Endodermal cell (in vitro differentiated cells): ENCODE measurements at regions not wholly inside any gene's neighbourhood (a gene's known extent, or its start where the extent isn't known, plus 50 kb on each side); places are given as distances from the start of the nearest gene placed in this dataset.
A peak's percentile ranks its signal among the peaks of the same experiment; 100 is the strongest.

Experiments used
- DNase-seq: peaks from one replicate; pipeline ENCODE4 v3.0.0-alpha.2; 2017
- H3K27ac ChIP-seq: 2 replicates; pipeline ENCODE4 v1.5.1; 2013; ENCODE audit warnings: mild to moderate bottlenecking, low read depth, low read length, moderate library complexity
- H3K27me3 ChIP-seq: 2 replicates; pipeline ENCODE4 v1.6.1; 2013; ENCODE audit warnings: mild to moderate bottlenecking, low read length, moderate library complexity; ENCODE audit not compliant: insufficient read depth, control insufficient read depth, poor library complexity, severe bottlenecking
- H3K36me3 ChIP-seq: 2 replicates; pipeline ENCODE4 v1.7.0; 2013; ENCODE audit warnings: mild to moderate bottlenecking, low read length, moderate library complexity; ENCODE audit not compliant: control insufficient read depth, insufficient read depth
- H3K4me1 ChIP-seq: one replicate; pipeline ENCODE4 v1.7.0; 2013; ENCODE audit warnings: low read length; ENCODE audit not compliant: control insufficient read depth, insufficient read depth
- H3K4me3 ChIP-seq: 2 replicates; pipeline ENCODE4 v1.5.1; 2013; ENCODE audit warnings: mild to moderate bottlenecking, low read length, moderate library complexity
- H3K9ac ChIP-seq: 2 replicates; pipeline ENCODE4 v1.6.1; 2013; ENCODE audit warnings: mild to moderate bottlenecking, low read length, moderate library complexity; ENCODE audit not compliant: poor library complexity, severe bottlenecking; ENCODE audit errors: extremely low read depth
- H3K9me3 ChIP-seq: 2 replicates; pipeline ENCODE4 v1.6.1; 2013; ENCODE audit warnings: mild to moderate bottlenecking, low read length, moderate library complexity; ENCODE audit not compliant: control insufficient read depth
- H3K27ac Mint-ChIP-seq: 2 replicates; pipeline ENCODE4 v1.8.0; 2020; ENCODE audit warnings: mixed read lengths
- H3K27me3 Mint-ChIP-seq: 2 replicates; pipeline ENCODE4 v1.8.0; 2021; ENCODE audit warnings: mild to moderate bottlenecking, mixed read lengths; ENCODE audit not compliant: insufficient read depth
- H3K36me3 Mint-ChIP-seq: 2 replicates; pipeline ENCODE4 v1.8.0; 2020; ENCODE audit warnings: low read depth, mixed read lengths
- H3K4me1 Mint-ChIP-seq: 2 replicates; pipeline ENCODE4 v1.8.0; 2020; ENCODE audit warnings: mixed read lengths
- H3K4me3 Mint-ChIP-seq: 2 replicates; pipeline ENCODE4 v1.8.0; 2020; ENCODE audit warnings: mild to moderate bottlenecking, moderate library complexity, mixed read lengths
- H3K9me3 Mint-ChIP-seq: 2 replicates; pipeline ENCODE4 v1.8.0; 2020; ENCODE audit warnings: mild to moderate bottlenecking, mixed read lengths
- CTCF ChIP-seq: fragments of 200-600 bp; sonication (generic); conservative IDR thresholded peaks from 2 replicates; pipeline ENCODE4 v1.5.0; 2021; ENCODE audit warnings: antibody characterized with exemption, mild to moderate bottlenecking
- WGBS, 2 experiments: methylation state at CpG; one replicate each; pipeline versions ENCODE4 v1.1.5 to v1.1.7; 2013; ENCODE audit warnings: missing lambda C conversion rate in 2 of 2, mixed read lengths in 1 of 2; ENCODE audit not compliant: insufficient coverage in 1 of 2, insufficient read length in 1 of 2; 5-methylcytosine and 5-hydroxymethylcytosine counted together

DNA sequence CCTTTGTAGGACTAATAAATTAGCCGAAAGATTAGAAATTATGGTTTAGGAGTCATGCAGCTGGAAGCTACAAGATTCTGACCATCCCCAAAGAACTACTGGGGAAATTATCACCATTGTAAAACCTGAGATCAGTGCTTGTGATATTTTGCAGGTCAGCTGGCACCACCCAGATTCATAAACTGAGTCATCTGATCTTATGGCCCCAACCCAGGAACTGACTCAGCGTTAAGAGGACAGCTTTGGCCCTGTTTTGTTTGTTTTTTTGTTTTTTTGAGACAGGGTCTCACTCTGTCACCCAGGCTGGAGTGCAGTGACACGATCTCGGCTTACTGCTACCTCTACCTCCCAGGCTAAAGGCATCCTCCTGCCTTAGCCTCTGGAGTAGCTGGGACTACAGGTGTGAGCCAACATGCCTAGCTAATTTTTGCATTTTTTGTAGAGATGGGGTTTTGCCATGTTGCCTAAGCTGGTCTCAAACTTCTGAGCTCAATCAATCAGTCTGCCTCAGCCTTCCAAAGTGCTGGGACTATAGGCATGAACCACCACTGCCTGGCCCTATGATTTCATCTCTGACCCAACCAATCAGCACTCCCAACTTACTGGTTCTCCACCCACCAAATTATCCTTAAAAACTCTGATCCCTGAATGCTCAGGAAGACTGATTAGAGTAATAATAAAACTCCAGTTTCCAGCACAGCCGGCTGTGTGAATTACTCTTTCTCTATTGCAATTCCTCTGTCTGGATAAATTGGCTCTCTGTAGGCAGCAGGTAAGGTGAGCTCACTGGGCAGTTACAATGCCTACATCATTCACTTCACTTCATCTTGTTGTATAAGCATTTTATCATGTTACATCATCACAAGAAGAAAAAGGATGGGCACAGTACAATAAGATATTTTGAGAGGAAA lies 79.4 kb upstream of the KSR1 start:
- H3K27me3 Mint-ChIP-seq, result peaks cover 5% of the 10 kb centered on the region
- Histone ChIP-seq H3K27ac (no peak overlapping the region), H3K9ac (no peak overlapping the region), H3K27me3 (no peaks in the 10 kb centered on the region), H3K36me3 (no peaks in the 10 kb centered on the region), H3K9me3 (peaks cover 10% of the 10 kb centered on the region), H3K4me3 (no peak overlapping the region), H3K4me1 (no peaks in the 10 kb centered on the region)
- 90 to 98% methylated on average over 5 of the region's 5 CpGs for WGBS, 2 experiments
- no peak overlapping the region for H3K27ac Mint-ChIP-seq
- H3K4me3 Mint-ChIP-seq, result no peak overlapping the region
- H3K36me3 Mint-ChIP-seq, result no peaks in the 10 kb centered on the region
- no peak for TF ChIP-seq CTCF
- no peaks in the 10 kb centered on the region for H3K4me1 Mint-ChIP-seq
- DNase-seq, result peak; percentile 7
- peaks cover 42% of the 10 kb centered on the region for H3K9me3 Mint-ChIP-seq

DNA sequence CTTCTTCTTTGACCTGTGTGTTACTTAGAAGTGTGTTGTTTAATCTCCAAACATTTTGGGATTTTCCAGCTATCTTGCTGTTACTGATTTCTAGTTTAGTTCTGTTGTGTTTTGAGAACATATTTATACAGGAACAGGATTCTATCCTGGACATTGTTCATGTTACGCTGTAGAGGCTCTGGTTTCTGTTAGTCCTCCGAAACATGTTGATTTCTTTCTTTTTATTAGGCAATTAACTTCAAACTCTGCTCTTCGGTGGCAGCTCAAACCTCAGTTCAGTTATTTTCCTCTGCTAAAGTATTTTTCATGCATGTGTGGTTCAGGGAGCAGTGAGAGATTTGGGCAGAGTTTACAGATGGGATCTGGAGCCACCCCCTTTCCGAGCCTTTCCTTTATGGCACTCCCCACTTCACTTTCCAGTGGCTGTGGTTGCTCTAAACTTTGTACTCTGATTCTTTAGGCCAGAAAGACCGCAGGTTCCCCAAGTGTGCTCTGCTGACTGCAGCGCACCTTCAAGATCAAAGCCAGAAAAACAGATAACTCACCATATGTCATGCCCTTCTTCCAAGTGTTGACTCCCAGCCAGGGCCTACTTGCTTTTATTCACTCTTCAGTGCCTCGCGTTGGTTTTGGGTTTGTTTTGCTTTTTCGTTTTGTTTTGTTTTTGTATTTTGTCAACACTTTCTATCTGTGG lies 77.6 kb upstream of the KSR1 start:
- Histone ChIP-seq H3K4me3 (no peak overlapping the region), H3K9me3 (no peaks in the 10 kb centered on the region), H3K4me1 (no peaks in the 10 kb centered on the region), H3K27me3 (no peaks in the 10 kb centered on the region), H3K36me3 (no peaks in the 10 kb centered on the region), H3K9ac (no peak overlapping the region), H3K27ac (no peak overlapping the region)
- Mint-ChIP-seq H3K27ac (no peak overlapping the region), H3K9me3 (peaks cover 26% of the 10 kb centered on the region), H3K4me3 (no peak overlapping the region), H3K4me1 (no peaks in the 10 kb centered on the region), H3K36me3 (no peaks in the 10 kb centered on the region), H3K27me3 (peaks cover 5% of the 10 kb centered on the region)
- peak; percentile 20 for DNase-seq
- WGBS, 2 experiments, result 93 to 100% methylated on average over 7 to 9 of the region's 9 CpGs
- TF ChIP-seq CTCF, result no peak

- H3K9me3 ChIP-seq, result no peaks in the 10 kb centered on the region
- H3K9ac ChIP-seq, result no peak overlapping the region
- Mint-ChIP-seq H3K9me3 (peaks cover 13% of the 10 kb centered on the region), H3K27ac (no peak overlapping the region), H3K4me1 (no peaks in the 10 kb centered on the region), H3K4me3 (no peak overlapping the region), H3K36me3 (no peaks in the 10 kb centered on the region), H3K27me3 (peaks cover 3% of the 10 kb centered on the region)
- no peaks in the 10 kb centered on the region for H3K4me1 ChIP-seq
- DNase-seq, result peak; percentile 31
- TF ChIP-seq CTCF, result no peak
- H3K27ac ChIP-seq, result peak overlapping the region; percentile 70
- H3K36me3 ChIP-seq, result no peaks in the 10 kb centered on the region
- 83 to 93% methylated on average over 3 to 21 of the region's 21 CpGs for WGBS, 2 experiments
- no peaks in the 10 kb centered on the region for H3K27me3 ChIP-seq
- H3K4me3 ChIP-seq, result no peak overlapping the region
Measured at GRCh38 chr17:27379888-27380533, 76.2 kb upstream of the KSR1 start.
